Gastrocnemius medialis (tissue), 4 donors: ENCODE measurements at regions not wholly inside any gene's neighbourhood (a gene's known extent, or its start where the extent isn't known, plus 50 kb on each side); places are given as distances from the start of the nearest gene placed in this dataset.

Source experiments
- ATAC-seq, 2 donors: fragments of 150-250 bp; one replicate each; pipeline ENCODE4 v1.9.1; 2016
- DNase-seq, 2 donors: peaks; one replicate each; pipeline ENCODE4 v3.0.0-alpha.2; 2019
- H3K27ac ChIP-seq, 4 donors: fragments of 200-600 bp; sonication (generic); 1 replicate in 1 of 4; 2 replicates in 3 of 4; pipeline ENCODE4 v1.5.1; 2016 to 2018; ENCODE audit warnings: mild to moderate bottlenecking in 2 of 4, moderate library complexity in 1 of 4
- H3K27me3 ChIP-seq, 3 donors: fragments of 200-600 bp; sonication (generic) in 2 of 3; 1 replicate in 1 of 3; 2 replicates in 2 of 3; pipeline versions ENCODE4 v1.5.1 to v1.6.0; 2016 to 2019; ENCODE audit warnings: mild to moderate bottlenecking in 1 of 3, moderate library complexity in 1 of 3
- H3K36me3 ChIP-seq, 2 donors: fragments of 200-600 bp; sonication (generic) in 1 of 2; one replicate each; pipeline ENCODE4 v1.5.1; 2017 to 2018
- H3K4me1 ChIP-seq, 2 donors: fragments of 200-600 bp; sonication (generic) in 1 of 2; one replicate each; pipeline ENCODE4 v1.5.1; 2016 to 2017; ENCODE audit warnings: mild to moderate bottlenecking in 2 of 2
- H3K4me3 ChIP-seq, 4 donors: fragments of 200-600 bp; sonication (generic) in 3 of 4; 1 replicate in 1 of 4; 2 replicates in 3 of 4; pipeline ENCODE4 v1.5.1; 2016 to 2019; ENCODE audit warnings: mild to moderate bottlenecking in 2 of 4
- H3K9me3 ChIP-seq, 3 donors: fragments of 200-600 bp; sonication (generic) in 2 of 3; 1 replicate in 1 of 3; 2 replicates in 2 of 3; pipeline ENCODE4 v1.5.1; 2016 to 2019
- CTCF ChIP-seq, 5 experiments: fragments of 450-650 bp in 3 of 5; fragments of 200-600 bp in 2 of 5; sonication (generic) in 2 of 5; IDR thresholded peaks in 4 of 5; conservative IDR thresholded peaks in 1 of 5; 1 replicate in 4 of 5; 2 replicates in 1 of 5; pipeline ENCODE4 v1.5.1; 2016 to 2019; ENCODE audit warnings: antibody characterized with exemption in 5 of 5, mild to moderate bottlenecking in 3 of 5, moderate library complexity in 3 of 5
- POLR2A ChIP-seq, 2 donors: fragments of 450-650 bp; IDR thresholded peaks; one replicate each; pipeline ENCODE4 v1.6.1; 2017; ENCODE audit warnings: antibody characterized with exemption in 2 of 2, mild to moderate bottlenecking in 2 of 2, moderate library complexity in 2 of 2
- in situ Hi-C, 4 donors: fragments of 200-750 bp; cut with MboI; loops; one replicate each; pipeline versions ENCODE4 v1.15.0 to v1.8.0; 2017; ENCODE audit warnings: low sequenced_read_pairs in 4 of 4
- intact Hi-C: fragments of 100-400 bp; cut with DNase I; formaldehyde crosslinking; loops from one replicate; pipeline ENCODE4 v1.15.1; 2023; ENCODE audit warnings: low total_unique reads

- no peak for DNase-seq
- Histone ChIP-seq H3K27ac (no peak overlapping the region), H3K36me3 (no peaks in the 10 kb centered on the region), H3K4me3 (no peak overlapping the region), H3K4me1 (no peaks in the 10 kb centered on the region), H3K27me3 (no peaks in the 10 kb centered on the region), H3K9me3 (no peaks in the 10 kb centered on the region)
- intact Hi-C loops (no loop called here), in situ Hi-C loops (no loop called here)
- no peak for ATAC-seq
- TF ChIP-seq POLR2A (IDR thresholded peaks at IDR 0.05) (no peak), CTCF (IDR thresholded peaks at IDR 0.05 in 4 of 5, conservative IDR thresholded peaks at IDR 0.05 in 1 of 5) (no peak)
Measured at GRCh38 chr1:34406833-34407539, 230.3 kb downstream of the C1orf94 start.

GRCh38 chr1:34408011-34408410 is 231.3 kb downstream of the C1orf94 start:
- Histone ChIP-seq H3K36me3 (no peaks in the 10 kb centered on the region), H3K9me3 (no peaks in the 10 kb centered on the region), H3K4me3 (no peak overlapping the region), H3K27ac (no peak overlapping the region), H3K4me1 (no peaks in the 10 kb centered on the region), H3K27me3 (no peaks in the 10 kb centered on the region)
- in situ Hi-C loops, result no loop called here
- TF ChIP-seq CTCF (IDR thresholded peaks at IDR 0.05 in 4 of 5, conservative IDR thresholded peaks at IDR 0.05 in 1 of 5) (no peak), POLR2A (IDR thresholded peaks at IDR 0.05) (no peak)
- ATAC-seq, result no peak
- intact Hi-C loops, result no loop called here
- DNase-seq, result no peak

- no peak overlapping the region for H3K4me3 ChIP-seq
- H3K9me3 ChIP-seq, result no peaks in the 10 kb centered on the region
- intact Hi-C loops (no loop called here), in situ Hi-C loops (no loop called here)
- no peak for DNase-seq
- no peak for ATAC-seq
- H3K27me3 ChIP-seq, result no peaks in the 10 kb centered on the region
- H3K4me1 ChIP-seq, result no peaks in the 10 kb centered on the region
- H3K27ac ChIP-seq, result no peak overlapping the region
- TF ChIP-seq CTCF (IDR thresholded peaks at IDR 0.05 in 4 of 5, conservative IDR thresholded peaks at IDR 0.05 in 1 of 5), result no peak
- H3K36me3 ChIP-seq, result no peaks in the 10 kb centered on the region
Measured at GRCh38 chr1:34409689-34410229, 233.1 kb downstream of the C1orf94 start.

- H3K9me3 ChIP-seq, result no peaks in the 10 kb centered on the region
- H3K36me3 ChIP-seq, result no peaks in the 10 kb centered on the region
- intact Hi-C loops, result no loop called here
- no peak for TF ChIP-seq POLR2A (IDR thresholded peaks at IDR 0.05)
- TF ChIP-seq CTCF (IDR thresholded peaks at IDR 0.05 in 4 of 5, conservative IDR thresholded peaks at IDR 0.05 in 1 of 5), result no peak
- DNase-seq (no peak), ATAC-seq (no peak)
- no peaks in the 10 kb centered on the region for H3K27me3 ChIP-seq
- H3K4me3 ChIP-seq, result no peak overlapping the region
- H3K4me1 ChIP-seq, result no peaks in the 10 kb centered on the region
- H3K27ac ChIP-seq, result no peak overlapping the region
- in situ Hi-C loops, result no loop called here
Measured at GRCh38 chr1:34412598-34413370, 236.1 kb downstream of the C1orf94 start.
